ENCODE measurements at regions not wholly inside any gene's neighbourhood (a gene's known extent, or its start where the extent isn't known, plus 50 kb on each side); places are given as distances from the start of the nearest gene placed in this dataset.

GRCh38 chr1:214174508-214175199 lies 106.3 kb upstream of the SMYD2 start:
- Mint-ChIP-seq H3K4me1 (no peaks in the 10 kb centered on the region), H3K9me3 (no peaks in the 10 kb centered on the region), H3K36me3 (no peaks in the 10 kb centered on the region), H3K27me3 (peaks cover 27% of the 10 kb centered on the region), H3K4me3 (no peak overlapping the region), H3K27ac (no peak overlapping the region)
- ATAC-seq: no peak

DNA sequence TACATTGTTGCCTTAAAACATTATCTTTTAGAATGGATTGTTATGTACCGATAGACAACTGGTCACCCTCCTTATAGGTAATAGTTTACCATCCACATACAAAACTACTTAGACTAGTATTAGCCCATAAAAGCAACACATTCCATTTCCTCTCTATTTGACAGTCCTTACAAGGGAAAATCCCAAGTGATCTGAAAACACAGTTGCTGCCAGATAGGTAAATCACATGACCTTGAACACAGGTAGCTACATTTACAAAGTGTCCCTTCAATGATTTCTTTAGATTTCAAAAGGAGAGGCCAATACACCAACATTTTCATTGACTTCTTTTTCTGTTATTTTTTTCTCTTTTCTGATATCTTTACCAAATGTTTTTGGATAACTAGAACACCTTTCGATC lies 102.9 kb upstream of the SMYD2 start:
- Mint-ChIP-seq H3K27ac (no peak overlapping the region), H3K4me1 (no peaks in the 10 kb centered on the region), H3K36me3 (no peaks in the 10 kb centered on the region), H3K27me3 (peaks cover 49% of the 10 kb centered on the region), H3K4me3 (no peak overlapping the region), H3K9me3 (peaks cover 12% of the 10 kb centered on the region)
- ATAC-seq: no peak

DNA sequence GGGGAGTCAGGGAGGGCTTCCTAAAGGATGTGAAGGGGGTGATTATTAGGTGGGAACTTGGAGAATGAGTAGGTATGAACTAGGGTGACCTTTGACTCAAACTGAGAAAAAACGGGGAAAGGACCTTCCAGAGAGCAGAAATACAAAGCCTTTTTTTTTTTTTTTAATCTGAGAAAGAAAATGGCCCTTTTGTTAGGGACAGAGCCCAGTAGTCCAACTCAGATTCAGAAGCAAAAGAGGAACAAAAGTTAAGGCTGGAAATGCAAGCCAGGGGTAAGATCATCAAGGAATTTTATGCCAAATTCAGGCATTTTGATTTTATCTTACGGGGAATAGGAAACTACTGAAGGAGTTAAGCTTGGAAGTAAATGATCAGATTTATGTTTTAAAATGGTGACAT lies 96.0 kb upstream of the SMYD2 start:
- ATAC-seq: no peak
- Mint-ChIP-seq H3K27me3 (peaks cover 68% of the 10 kb centered on the region), H3K4me1 (peaks cover 5% of the 10 kb centered on the region), H3K27ac (no peak overlapping the region), H3K9me3 (peaks cover 10% of the 10 kb centered on the region), H3K36me3 (no peaks in the 10 kb centered on the region), H3K4me3 (no peak overlapping the region)

DNA sequence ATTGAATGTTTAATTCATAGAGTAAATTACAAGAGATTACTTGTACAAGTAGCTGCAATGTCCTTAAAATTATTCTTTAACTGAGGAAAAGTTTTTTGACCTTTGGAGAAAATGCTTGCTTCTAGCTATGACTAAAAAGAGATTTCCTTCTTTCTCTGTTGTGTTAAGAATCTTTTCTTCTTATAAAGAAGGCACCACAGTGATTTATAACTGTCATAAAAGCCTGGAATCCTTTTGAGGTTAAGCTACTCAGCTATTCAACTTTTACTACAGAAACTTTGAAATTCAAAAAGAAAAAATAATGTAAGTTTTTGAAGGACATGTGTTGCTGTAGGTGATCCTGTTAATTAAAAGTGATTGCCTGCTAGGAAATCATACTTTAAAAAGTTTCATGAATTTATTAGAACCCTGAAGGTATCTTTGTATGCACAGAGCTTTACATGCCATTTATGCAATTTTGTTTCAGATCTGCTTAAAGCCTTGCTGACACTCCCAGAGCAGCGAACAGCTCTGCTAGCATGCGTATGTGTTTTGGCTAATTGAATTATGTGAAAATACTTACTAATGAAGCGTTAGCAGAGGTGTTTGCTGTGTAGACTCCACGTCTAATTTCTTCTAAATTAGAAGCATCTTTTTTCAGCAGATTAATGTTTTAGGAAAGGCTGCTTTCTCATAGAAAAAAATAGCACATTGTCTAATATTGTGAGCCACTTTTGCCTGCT lies 94.7 kb upstream of the SMYD2 start:
- H3K4me1 Mint-ChIP-seq: peaks cover 5% of the 10 kb centered on the region
- no peak for ATAC-seq
- H3K27me3 Mint-ChIP-seq: peaks cover 76% of the 10 kb centered on the region
- no peak overlapping the region for H3K27ac Mint-ChIP-seq
- H3K36me3 Mint-ChIP-seq: no peaks in the 10 kb centered on the region
- H3K9me3 Mint-ChIP-seq: peaks cover 9% of the 10 kb centered on the region
- no peak overlapping the region for H3K4me3 Mint-ChIP-seq

DNA sequence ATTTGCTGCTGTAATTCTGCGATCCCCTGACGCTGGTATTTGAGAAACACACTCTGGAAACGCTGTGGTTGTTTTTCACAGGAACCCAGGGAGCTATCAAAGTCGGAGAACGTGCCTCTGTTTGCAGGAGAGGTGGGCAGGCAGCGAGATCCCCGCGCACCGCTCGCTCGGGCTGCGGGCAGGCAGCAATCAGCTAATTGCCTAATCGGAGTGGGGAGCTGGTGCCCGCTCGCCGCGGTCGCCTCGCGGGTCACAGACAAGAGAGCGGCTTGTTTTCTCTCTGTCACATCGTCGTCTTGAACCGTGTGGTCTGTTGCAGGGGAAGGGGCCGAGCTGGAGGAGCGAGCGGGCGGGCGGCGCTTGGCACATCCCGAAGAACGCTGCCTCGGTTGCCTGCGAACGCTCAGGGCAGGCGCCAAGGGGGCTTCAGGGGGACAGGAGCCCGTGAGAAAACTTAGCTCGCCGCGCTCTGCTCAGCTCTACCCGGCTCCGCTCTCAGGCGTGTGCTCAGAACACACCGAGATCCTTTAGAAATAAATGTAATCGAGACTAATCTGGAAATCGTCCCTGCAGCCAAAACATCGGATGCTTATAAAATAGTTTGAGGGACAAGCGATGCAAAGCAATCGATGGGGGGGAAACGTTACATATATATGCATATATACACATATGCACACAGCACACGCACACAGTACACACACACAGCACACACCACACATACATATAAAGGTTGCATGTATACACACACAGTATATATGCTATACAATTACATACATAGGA lies 93.6 kb upstream of the SMYD2 start:
- Mint-ChIP-seq H3K9me3 (peaks cover 4% of the 10 kb centered on the region), H3K4me1 (peaks cover 5% of the 10 kb centered on the region), H3K27me3 (peaks cover 74% of the 10 kb centered on the region), H3K27ac (no peak overlapping the region), H3K36me3 (no peaks in the 10 kb centered on the region), H3K4me3 (no peak overlapping the region)
- ATAC-seq: peak; percentile 12

- peaks cover 67% of the 10 kb centered on the region for H3K27me3 Mint-ChIP-seq
- no peak overlapping the region for H3K27ac Mint-ChIP-seq
- H3K4me1 Mint-ChIP-seq: peaks cover 5% of the 10 kb centered on the region
Observed at GRCh38 chr1:214187933-214188332, 93.0 kb upstream of the SMYD2 start.

DNA sequence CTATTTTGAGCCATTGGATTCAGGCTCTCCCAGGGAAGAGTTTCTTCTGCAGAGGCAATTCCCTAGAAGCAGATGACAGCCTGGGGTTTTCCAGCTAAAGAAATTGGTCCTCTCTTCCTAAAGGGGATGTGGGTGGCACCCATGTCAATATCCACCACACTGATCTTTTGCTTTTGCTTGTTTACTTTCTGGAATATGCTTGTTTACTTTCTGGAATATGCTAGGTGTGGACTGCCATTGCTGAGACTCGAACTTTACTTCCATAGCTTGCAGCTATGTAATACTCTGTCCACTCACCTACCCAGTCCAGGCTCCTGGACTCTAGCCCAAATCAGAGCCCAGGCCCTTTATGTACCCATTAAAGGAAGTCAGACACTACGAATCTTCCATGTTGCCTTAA lies 92.1 kb upstream of the SMYD2 start:
- no peak for ATAC-seq
- Mint-ChIP-seq H3K4me3 (no peak overlapping the region), H3K9me3 (no peaks in the 10 kb centered on the region), H3K4me1 (peaks cover 5% of the 10 kb centered on the region), H3K27me3 (peaks cover 70% of the 10 kb centered on the region), H3K36me3 (no peaks in the 10 kb centered on the region), H3K27ac (no peak overlapping the region)

More at GRCh38 chr1:214187933-214188332, 93.0 kb upstream of the SMYD2 start:
- Mint-ChIP-seq H3K36me3 (no peaks in the 10 kb centered on the region), H3K9me3 (peaks cover under 1% of the 10 kb centered on the region), H3K4me3 (no peak overlapping the region)
- ATAC-seq: no peak

GRCh38 chr1:214192825-214193643 lies 87.9 kb upstream of the SMYD2 start:
- H3K4me3 Mint-ChIP-seq: no peak overlapping the region
- H3K9me3 Mint-ChIP-seq: no peaks in the 10 kb centered on the region
- H3K27ac Mint-ChIP-seq: no peak overlapping the region
- no peaks in the 10 kb centered on the region for H3K4me1 Mint-ChIP-seq
- H3K27me3 Mint-ChIP-seq: peaks cover 59% of the 10 kb centered on the region
- ATAC-seq: no peak
- no peaks in the 10 kb centered on the region for H3K36me3 Mint-ChIP-seq

GRCh38 chr1:214193691-214194090 lies 87.3 kb upstream of the SMYD2 start:
- Mint-ChIP-seq H3K36me3 (no peaks in the 10 kb centered on the region), H3K27ac (no peak overlapping the region), H3K27me3 (peaks cover 52% of the 10 kb centered on the region), H3K4me3 (no peak overlapping the region), H3K9me3 (no peaks in the 10 kb centered on the region), H3K4me1 (no peaks in the 10 kb centered on the region)
- no peak for ATAC-seq

- no peak for ATAC-seq
- no peaks in the 10 kb centered on the region for H3K4me1 Mint-ChIP-seq
- H3K27me3 Mint-ChIP-seq: peaks cover 31% of the 10 kb centered on the region
- no peak overlapping the region for H3K4me3 Mint-ChIP-seq
- H3K27ac Mint-ChIP-seq: no peak overlapping the region
- no peaks in the 10 kb centered on the region for H3K9me3 Mint-ChIP-seq
- H3K36me3 Mint-ChIP-seq: no peaks in the 10 kb centered on the region
Observed at GRCh38 chr1:214198571-214198970, 82.4 kb upstream of the SMYD2 start.

GRCh38 chr1:214199585-214199984 lies 81.4 kb upstream of the SMYD2 start:
- Mint-ChIP-seq H3K27ac (no peak overlapping the region), H3K4me1 (no peaks in the 10 kb centered on the region), H3K36me3 (no peaks in the 10 kb centered on the region), H3K4me3 (no peak overlapping the region), H3K27me3 (peaks cover 21% of the 10 kb centered on the region), H3K9me3 (no peaks in the 10 kb centered on the region)
- no peak for ATAC-seq

GRCh38 chr1:214202992-214203391 lies 78.0 kb upstream of the SMYD2 start:
- H3K27ac Mint-ChIP-seq: no peak overlapping the region
- peaks cover 11% of the 10 kb centered on the region for H3K27me3 Mint-ChIP-seq
- no peaks in the 10 kb centered on the region for H3K36me3 Mint-ChIP-seq
- no peaks in the 10 kb centered on the region for H3K9me3 Mint-ChIP-seq
- H3K4me1 Mint-ChIP-seq: no peaks in the 10 kb centered on the region
- H3K4me3 Mint-ChIP-seq: no peak overlapping the region
- no peak for ATAC-seq

DNA sequence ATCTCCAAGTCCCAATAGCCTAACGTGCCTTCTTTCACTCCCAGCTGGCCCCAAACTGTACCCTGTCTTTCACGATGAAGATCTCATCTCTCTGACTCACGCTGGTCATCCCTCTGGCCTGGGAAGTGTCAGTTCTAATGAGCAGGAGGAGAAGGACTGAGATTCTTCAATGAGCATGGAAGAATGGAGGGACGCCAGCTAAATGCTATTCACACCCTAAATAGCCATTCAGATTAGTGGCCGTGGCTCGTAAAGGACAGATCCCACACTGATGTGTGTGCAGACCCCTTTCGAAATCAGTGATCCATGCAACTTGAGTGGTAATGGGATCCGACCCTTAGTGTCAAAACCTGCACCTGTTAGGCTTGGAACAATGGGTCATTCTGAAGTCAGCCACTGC lies 75.9 kb upstream of the SMYD2 start:
- no peak for ATAC-seq
- no peak overlapping the region for H3K27ac Mint-ChIP-seq

GRCh38 chr1:214208460-214208859 lies 72.5 kb upstream of the SMYD2 start:
- no peak overlapping the region for H3K27ac Mint-ChIP-seq
- H3K27me3 Mint-ChIP-seq: peaks cover 6% of the 10 kb centered on the region
- ATAC-seq: no peak
- H3K4me1 Mint-ChIP-seq: no peaks in the 10 kb centered on the region
- no peaks in the 10 kb centered on the region for H3K9me3 Mint-ChIP-seq
- H3K36me3 Mint-ChIP-seq: no peaks in the 10 kb centered on the region
- H3K4me3 Mint-ChIP-seq: no peak overlapping the region

More for the DNA sequence above, 75.9 kb upstream of the SMYD2 start:
- H3K4me3 Mint-ChIP-seq: no peak overlapping the region
- no peaks in the 10 kb centered on the region for H3K27me3 Mint-ChIP-seq
- H3K4me1 Mint-ChIP-seq: no peaks in the 10 kb centered on the region
- no peaks in the 10 kb centered on the region for H3K36me3 Mint-ChIP-seq
- H3K9me3 Mint-ChIP-seq: no peaks in the 10 kb centered on the region

- Mint-ChIP-seq H3K4me3 (no peak overlapping the region), H3K4me1 (peaks cover 3% of the 10 kb centered on the region), H3K27ac (no peak overlapping the region)
Observed at GRCh38 chr1:214209260-214209808, 71.6 kb upstream of the SMYD2 start.

More at GRCh38 chr1:214209260-214209808, 71.6 kb upstream of the SMYD2 start:
- H3K36me3 Mint-ChIP-seq: no peaks in the 10 kb centered on the region
- no peak for ATAC-seq
- H3K9me3 Mint-ChIP-seq: no peaks in the 10 kb centered on the region
- H3K27me3 Mint-ChIP-seq: peaks cover 6% of the 10 kb centered on the region

Measured in stimulated activated memory B cell treated with anti-CD40 and anti-IgM and Interleukin-4, amounts not matched to agents 10 μg/mL and 1 μg/mL and 100 μg/mL, for 72 hours (primary cell).